ENCODE measurements at regions not wholly inside any gene's neighbourhood (a gene's known extent, or its start where the extent isn't known, plus 50 kb on each side); places are given as distances from the start of the nearest gene placed in this dataset.

- no peaks in the 10 kb centered on the region for H4K20me1 ChIP-seq (ENCODE audit: insufficient read depth, low read length)
- no peak overlapping the region for H3K4me3 ChIP-seq (ENCODE audit: low read depth in 1 of 2, low read length in 2 of 2)
- DNase-seq (no peak), ATAC-seq (ENCODE audit: insufficient read depth, low read depth) (no peak)
- H3K27ac ChIP-seq (ENCODE audit: low read length): no peak overlapping the region
- H3K36me3 ChIP-seq (ENCODE audit: insufficient read depth, low read length): no peaks in the 10 kb centered on the region
- H3K27me3 ChIP-seq (ENCODE audit: insufficient read depth, low read length, poor library complexity): no peaks in the 10 kb centered on the region
- H2AFZ ChIP-seq (ENCODE audit: low read depth, low read length): no peak overlapping the region
- no peaks in the 10 kb centered on the region for H3K9me3 ChIP-seq (ENCODE audit: insufficient read depth, low read length, severe bottlenecking)
- H3K4me1 ChIP-seq (ENCODE audit: insufficient read depth, low read length): no peaks in the 10 kb centered on the region
- no peak overlapping the region for H3K4me2 ChIP-seq (ENCODE audit: insufficient read depth, low read length)
- H3K9ac ChIP-seq (ENCODE audit: low read depth, low read length): no peak overlapping the region
- no peak for TF ChIP-seq CTCF (IDR thresholded peaks at IDR 0.05; ENCODE audit: borderline replicate concordance, extremely low read depth, low read length, poor library complexity, severe bottlenecking)
- no peak for TF ChIP-seq EZH2 (IDR thresholded peaks at IDR 0.05; ENCODE audit: borderline replicate concordance, low read depth, low read length, severe bottlenecking)
- no peaks in the 10 kb centered on the region for H3K79me2 ChIP-seq (ENCODE audit: insufficient read depth, low read length)
Measured at GRCh38 chrX:42992199-42992943, 214.4 kb upstream of the PPP1R2C start.

- H3K27me3 ChIP-seq (ENCODE audit: insufficient read depth, low read length, poor library complexity): no peaks in the 10 kb centered on the region
- no peak overlapping the region for H3K9ac ChIP-seq (ENCODE audit: low read depth, low read length)
- H2AFZ ChIP-seq (ENCODE audit: low read depth, low read length): no peak overlapping the region
- H3K79me2 ChIP-seq (ENCODE audit: insufficient read depth, low read length): no peaks in the 10 kb centered on the region
- no peak for DNase-seq
- H3K36me3 ChIP-seq (ENCODE audit: insufficient read depth, low read length): no peaks in the 10 kb centered on the region
- no peak overlapping the region for H3K4me2 ChIP-seq (ENCODE audit: insufficient read depth, low read length)
- no peaks in the 10 kb centered on the region for H3K9me3 ChIP-seq (ENCODE audit: insufficient read depth, low read length, severe bottlenecking)
- no peak for TF ChIP-seq EZH2 (IDR thresholded peaks at IDR 0.05; ENCODE audit: borderline replicate concordance, low read depth, low read length, severe bottlenecking)
- TF ChIP-seq CTCF (IDR thresholded peaks at IDR 0.05; ENCODE audit: borderline replicate concordance, extremely low read depth, low read length, poor library complexity, severe bottlenecking): no peak
- H3K4me1 ChIP-seq (ENCODE audit: insufficient read depth, low read length): no peaks in the 10 kb centered on the region
- no peak for ATAC-seq (ENCODE audit: insufficient read depth, low read depth)
- H3K27ac ChIP-seq (ENCODE audit: low read length): no peak overlapping the region
- no peak overlapping the region for H3K4me3 ChIP-seq (ENCODE audit: low read depth in 1 of 2, low read length in 2 of 2)
- no peaks in the 10 kb centered on the region for H4K20me1 ChIP-seq (ENCODE audit: insufficient read depth, low read length)
Measured at GRCh38 chrX:42996861-42997260, 218.9 kb upstream of the PPP1R2C start.

GRCh38 chrX:43000121-43000520, 222.2 kb upstream of the PPP1R2C start:
- Histone ChIP-seq H3K27ac (ENCODE audit: low read length) (no peak overlapping the region), H3K36me3 (ENCODE audit: insufficient read depth, low read length) (no peaks in the 10 kb centered on the region), H3K9ac (ENCODE audit: low read depth, low read length) (no peak overlapping the region), H4K20me1 (ENCODE audit: insufficient read depth, low read length) (no peaks in the 10 kb centered on the region), H3K27me3 (ENCODE audit: insufficient read depth, low read length, poor library complexity) (no peaks in the 10 kb centered on the region), H3K79me2 (ENCODE audit: insufficient read depth, low read length) (no peaks in the 10 kb centered on the region), H3K4me1 (ENCODE audit: insufficient read depth, low read length) (peaks cover 19% of the 10 kb centered on the region), H3K9me3 (ENCODE audit: insufficient read depth, low read length, severe bottlenecking) (no peaks in the 10 kb centered on the region), H3K4me3 (ENCODE audit: low read depth in 1 of 2, low read length in 2 of 2) (no peak overlapping the region), H3K4me2 (ENCODE audit: insufficient read depth, low read length) (no peak overlapping the region), H2AFZ (ENCODE audit: low read depth, low read length) (no peak overlapping the region)
- DNase-seq (no peak), ATAC-seq (ENCODE audit: insufficient read depth, low read depth) (no peak)
- TF ChIP-seq EZH2 (IDR thresholded peaks at IDR 0.05; ENCODE audit: borderline replicate concordance, low read depth, low read length, severe bottlenecking) (no peak), CTCF (IDR thresholded peaks at IDR 0.05; ENCODE audit: borderline replicate concordance, extremely low read depth, low read length, poor library complexity, severe bottlenecking) (no peak)
